Fibroblast of skin of back (primary cell): ENCODE measurements at regions not wholly inside any gene's neighbourhood (a gene's known extent, or its start where the extent isn't known, plus 50 kb on each side); places are given as distances from the start of the nearest gene placed in this dataset.
A peak's percentile ranks its signal among the peaks of the same experiment; 100 is the strongest.

Experiments used
- DNase-seq: peaks from one replicate; pipeline ENCODE4 v3.0.0-alpha.2; 2013

- peak; percentile 25 for DNase-seq
Observed at GRCh38 chrX:13266641-13267345, 53.1 kb downstream of the ATXN3L start.

- DNase-seq = no peak
Observed at GRCh38 chrX:13265549-13266132, 54.2 kb downstream of the ATXN3L start.

- no peak for DNase-seq
Observed at GRCh38 chrX:13265111-13265510, 54.7 kb downstream of the ATXN3L start.

GRCh38 chrX:13263560-13264251, 56.1 kb downstream of the ATXN3L start:
- no peak for DNase-seq

- DNase-seq = no peak
Observed at GRCh38 chrX:13261348-13261747, 58.5 kb downstream of the ATXN3L start.

- no peak for DNase-seq
Observed at GRCh38 chrX:13260598-13260997, 59.3 kb downstream of the ATXN3L start.

GRCh38 chrX:13258725-13259124, 61.1 kb downstream of the ATXN3L start:
- DNase-seq = no peak

- DNase-seq = no peak
Observed at GRCh38 chrX:13258052-13258444, 61.8 kb downstream of the ATXN3L start.

GRCh38 chrX:13257223-13258051, 62.4 kb downstream of the ATXN3L start:
- DNase-seq = no peak

GRCh38 chrX:13256603-13257002, 63.2 kb downstream of the ATXN3L start:
- DNase-seq = no peak

GRCh38 chrX:13254870-13255269, 65.0 kb downstream of the ATXN3L start:
- DNase-seq = no peak

- DNase-seq = peak; percentile 23
Observed at GRCh38 chrX:13254076-13254785, 65.6 kb downstream of the ATXN3L start.

GRCh38 chrX:13253223-13253622, 66.6 kb downstream of the ATXN3L start:
- DNase-seq = no peak

- DNase-seq = peak; percentile 61
Observed at GRCh38 chrX:13252726-13253125, 67.1 kb downstream of the ATXN3L start.

- DNase-seq = peak; percentile 80
Observed at GRCh38 chrX:13250826-13251580, 68.8 kb downstream of the ATXN3L start.

GRCh38 chrX:13248867-13249486, 70.9 kb downstream of the ATXN3L start:
- no peak for DNase-seq

GRCh38 chrX:13239272-13239671, 80.6 kb downstream of the ATXN3L start:
- DNase-seq = no peak

GRCh38 chrX:13235930-13236329, 83.9 kb downstream of the ATXN3L start:
- DNase-seq = peak; percentile 5

GRCh38 chrX:13232484-13232883, 87.4 kb downstream of the ATXN3L start:
- DNase-seq = peak; percentile 33

GRCh38 chrX:13226214-13226613, 93.6 kb downstream of the ATXN3L start:
- DNase-seq = no peak
